HG03442 (cell line): ENCODE measurements at regions not wholly inside any gene's neighbourhood (a gene's known extent, or its start where the extent isn't known, plus 50 kb on each side); places are given as distances from the start of the nearest gene placed in this dataset.
"Not testable (repeated sequence)": the region's sequence is repeated elsewhere in the genome, so short reads cannot be mapped to it uniquely, and the experiment has no call there.

ENCODE experiments used
- ATAC-seq: cut with Tn5 transposase; IDR thresholded peaks from one replicate; pipeline ENCODE4 v1.9.1; 2021; ENCODE audit warnings: mild to moderate bottlenecking, moderate library complexity; ENCODE audit not compliant: unreplicated experiment

DNA sequence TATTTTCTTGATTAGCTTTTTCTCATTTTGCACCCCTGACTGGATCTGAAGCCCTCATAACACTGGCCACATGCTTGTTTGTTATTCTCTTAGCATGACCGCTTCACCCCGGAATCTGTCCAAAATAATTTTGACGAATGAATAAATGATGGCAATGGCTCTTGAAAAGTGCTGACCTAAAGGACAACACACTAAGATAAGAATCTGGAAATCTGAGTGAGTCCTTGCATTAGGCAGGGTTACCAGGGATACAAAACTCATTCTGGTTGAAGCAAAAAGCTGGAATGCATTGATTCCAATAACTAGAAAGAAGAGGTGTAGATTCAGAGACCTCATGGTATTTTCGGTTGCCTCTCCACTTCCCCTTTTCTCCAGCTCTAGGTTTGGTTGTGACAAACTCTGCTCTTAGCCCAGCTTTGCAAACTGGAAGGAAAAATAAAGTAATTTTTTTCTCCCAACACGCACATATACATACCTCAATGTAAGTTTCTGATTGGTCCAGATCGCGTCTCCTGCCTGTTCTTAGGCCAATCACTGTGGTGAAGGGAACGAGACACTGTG is 157.4 kb downstream of the SKIDA1 start:
- ATAC-seq: peak; percentile 44

DNA sequence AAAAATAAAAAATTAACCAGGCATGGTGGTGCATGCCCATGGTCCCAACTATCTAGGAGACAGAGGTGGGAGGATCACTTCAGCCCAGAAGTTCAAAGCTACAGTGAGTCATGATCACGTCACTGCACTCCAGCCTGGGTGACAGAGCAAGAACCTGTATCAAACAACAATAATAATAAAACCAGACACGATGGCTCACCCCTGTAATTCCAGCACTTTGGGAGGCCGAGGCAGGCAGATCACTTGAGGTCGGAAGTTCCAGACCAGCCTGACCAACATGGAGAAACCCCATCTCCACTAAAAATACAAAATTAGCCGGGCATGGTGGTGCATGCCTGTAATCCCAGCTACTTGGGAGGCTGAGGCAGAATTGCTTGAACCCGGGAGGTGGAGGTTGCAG is 159.4 kb downstream of the SKIDA1 start:
- ATAC-seq: not testable (repeated sequence)

DNA sequence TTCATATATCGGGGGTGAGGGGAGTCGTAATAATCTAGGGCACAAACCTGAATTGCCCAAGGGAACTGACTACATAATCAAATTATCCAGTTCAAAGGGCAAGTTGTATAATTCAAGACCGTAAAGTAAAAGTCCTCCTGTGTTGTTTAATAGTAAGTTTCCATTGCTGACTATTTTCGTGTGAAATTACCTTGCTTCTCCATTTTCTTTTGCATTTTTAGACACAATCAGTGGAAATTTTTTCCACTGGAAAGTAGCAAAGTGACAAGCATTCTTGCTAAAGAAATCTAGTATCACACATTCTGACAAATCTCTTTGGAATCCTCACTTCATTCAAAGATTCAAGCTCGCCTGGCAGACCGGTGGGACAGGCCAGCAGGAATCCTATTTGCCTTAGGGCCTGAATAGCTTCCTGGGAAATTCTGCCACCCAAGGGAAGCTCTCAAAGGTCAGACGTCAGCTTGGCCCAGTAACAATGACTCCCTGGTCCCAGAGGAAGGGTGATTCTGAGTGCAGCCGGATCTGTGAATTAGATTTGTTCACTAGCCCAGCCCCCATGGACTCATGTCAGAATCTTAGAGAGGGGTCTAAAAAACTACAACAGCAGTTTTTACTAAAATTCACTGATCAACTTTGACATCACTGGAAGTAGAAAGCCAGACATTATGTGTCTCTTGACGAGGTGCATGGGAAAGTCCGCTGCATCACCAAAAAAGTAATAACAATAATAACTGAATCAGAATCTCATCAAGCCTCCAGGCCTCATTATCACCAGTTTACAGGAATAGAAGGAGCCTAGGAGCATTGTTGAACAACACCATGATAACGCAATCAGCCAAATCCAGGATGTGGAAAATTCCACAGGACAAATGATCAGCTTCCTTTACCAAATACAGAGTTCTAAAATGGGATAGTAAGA is 161.0 kb downstream of the SKIDA1 start:
- no peak for ATAC-seq

DNA sequence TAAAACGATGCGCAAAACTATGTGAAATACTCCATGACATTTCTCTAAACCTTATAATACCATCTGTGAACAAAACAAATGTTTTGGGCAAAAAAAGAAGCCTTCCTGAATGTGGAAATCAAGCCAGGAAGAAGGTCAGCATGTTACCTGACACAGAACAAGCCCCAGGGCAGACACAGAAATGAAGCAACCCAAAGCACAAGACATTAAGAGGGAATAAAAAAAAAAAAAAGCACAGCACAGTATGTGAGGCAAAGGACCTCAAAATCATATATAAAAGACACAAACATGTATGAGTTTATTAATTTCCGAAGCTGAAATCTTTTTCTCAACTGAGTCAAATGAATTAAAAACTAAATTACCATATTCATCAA is 161.8 kb downstream of the SKIDA1 start:
- ATAC-seq: no peak

DNA sequence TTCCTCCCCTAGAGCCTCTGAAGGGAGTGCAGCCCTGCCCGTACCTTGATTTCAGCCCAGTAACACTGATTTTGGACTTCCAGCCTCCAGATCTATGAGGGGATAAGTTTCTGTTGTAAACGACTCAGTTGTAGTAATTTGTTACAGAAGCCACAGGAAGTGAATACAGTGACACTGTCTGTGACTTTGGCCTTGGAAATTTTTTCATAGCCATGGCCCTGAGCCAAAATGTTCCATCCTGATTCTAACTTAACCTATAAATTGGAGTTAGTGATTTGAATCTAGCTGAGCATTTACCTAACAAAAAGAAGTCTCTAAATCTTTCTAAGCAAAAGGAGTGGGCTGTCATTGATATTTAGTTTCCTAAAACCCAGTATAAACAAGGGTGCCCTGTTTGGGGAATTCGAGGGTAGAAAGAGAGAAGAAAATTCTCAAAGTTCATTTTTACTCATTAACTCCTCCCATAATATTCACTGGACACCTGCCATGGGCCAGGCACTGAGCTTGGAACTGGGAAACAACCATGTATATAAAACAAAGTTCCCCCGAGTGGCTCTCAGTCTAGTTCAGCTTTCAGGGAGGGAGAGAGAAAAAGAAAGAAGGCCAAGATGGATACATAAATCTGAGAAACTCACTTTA is 162.3 kb downstream of the SKIDA1 start:
- no peak for ATAC-seq

DNA sequence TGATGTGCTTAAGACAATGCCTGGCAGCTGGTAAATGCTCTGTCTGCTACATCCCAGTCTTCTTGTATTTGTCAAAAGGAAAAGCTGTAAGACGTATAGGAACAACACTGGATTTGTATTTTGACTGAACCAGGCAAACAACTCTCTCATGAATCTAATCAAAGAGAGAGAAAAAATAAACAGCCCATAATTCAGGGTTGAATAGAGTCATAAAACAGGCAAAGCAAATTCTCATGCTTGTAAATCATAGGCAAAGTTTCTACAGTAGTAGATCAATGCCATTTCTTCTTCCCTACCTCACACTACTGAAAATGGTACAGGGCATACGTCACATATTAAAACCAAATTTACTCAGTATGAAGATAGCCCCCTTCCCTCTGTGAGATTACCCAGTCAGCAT is 166.3 kb downstream of the SKIDA1 start:
- no peak for ATAC-seq

DNA sequence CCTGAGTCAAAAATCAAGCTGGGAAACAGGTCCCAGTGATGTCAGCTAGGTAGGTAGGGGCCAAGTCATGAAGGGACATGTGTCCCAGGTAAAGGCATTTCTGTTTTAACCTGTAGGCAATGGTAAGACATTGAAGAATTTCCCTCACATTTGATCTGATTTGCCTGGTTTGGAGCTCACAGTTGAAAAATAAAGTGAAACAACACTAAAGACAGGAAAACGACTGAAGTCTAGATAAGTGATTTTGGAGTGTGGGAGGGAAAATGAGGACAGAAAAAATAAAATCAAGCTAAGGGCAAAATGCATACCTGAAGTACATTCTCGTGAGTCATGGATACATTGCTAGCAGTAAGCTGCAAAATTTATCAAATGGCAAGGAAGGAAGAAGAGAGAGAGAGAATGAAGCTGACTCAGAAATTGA is 169.9 kb downstream of the SKIDA1 start:
- ATAC-seq: no peak

DNA sequence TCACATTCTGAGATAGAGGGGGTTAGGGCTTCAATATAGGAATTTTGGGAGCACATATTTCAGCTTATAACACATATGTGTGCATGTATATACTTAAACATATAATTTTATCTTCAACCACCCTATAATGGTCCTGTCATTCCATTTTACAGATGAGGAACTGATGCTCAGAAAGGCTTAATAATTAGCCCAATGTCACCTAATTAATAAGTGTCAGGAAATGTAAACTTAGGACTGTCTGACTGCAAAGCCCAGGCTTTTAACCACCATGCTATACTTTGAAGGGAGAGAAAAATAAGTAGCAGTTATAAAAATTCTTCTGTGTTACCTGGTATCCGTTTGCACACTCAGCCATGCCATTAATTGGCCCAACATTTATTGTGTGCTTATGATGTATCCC is 172.6 kb downstream of the SKIDA1 start:
- no peak for ATAC-seq

DNA sequence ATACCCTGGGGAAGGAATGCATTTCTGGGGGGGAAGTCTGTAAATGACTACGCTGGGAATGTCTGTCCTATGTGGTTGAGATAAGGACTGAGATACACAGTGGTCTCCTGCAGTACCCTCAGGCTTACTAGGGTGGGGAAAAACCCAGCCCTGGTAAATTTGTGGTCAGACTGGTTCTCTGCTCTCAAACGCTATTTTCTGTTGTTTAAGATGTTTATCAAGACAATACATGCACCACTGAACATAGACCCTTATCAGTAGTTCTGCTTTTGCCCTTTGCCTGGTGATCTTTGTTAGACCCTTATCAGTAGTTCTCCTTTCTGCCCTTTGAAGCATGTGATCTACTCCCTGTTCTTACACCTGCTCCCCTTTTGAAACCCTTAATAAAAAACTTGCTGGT is 173.9 kb downstream of the SKIDA1 start:
- not testable (repeated sequence) for ATAC-seq

DNA sequence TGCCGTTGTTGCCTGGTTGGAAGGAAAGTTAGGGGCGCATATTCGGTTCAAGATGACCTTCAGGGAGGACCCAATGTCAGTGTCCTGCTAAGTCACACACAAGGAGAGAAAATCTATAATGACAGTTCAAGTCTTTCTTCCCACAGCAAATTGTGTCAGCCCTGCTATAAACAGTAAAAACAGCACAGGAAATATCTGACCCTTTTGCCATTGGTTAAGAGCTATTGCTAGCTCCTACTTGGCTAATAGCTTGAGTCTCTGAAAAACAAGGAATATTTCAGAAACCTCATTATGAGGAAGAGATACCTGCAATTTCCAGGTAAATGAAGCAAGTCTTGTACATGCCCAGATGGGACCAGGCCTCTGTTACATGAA is 175.6 kb downstream of the SKIDA1 start:
- ATAC-seq: no peak

DNA sequence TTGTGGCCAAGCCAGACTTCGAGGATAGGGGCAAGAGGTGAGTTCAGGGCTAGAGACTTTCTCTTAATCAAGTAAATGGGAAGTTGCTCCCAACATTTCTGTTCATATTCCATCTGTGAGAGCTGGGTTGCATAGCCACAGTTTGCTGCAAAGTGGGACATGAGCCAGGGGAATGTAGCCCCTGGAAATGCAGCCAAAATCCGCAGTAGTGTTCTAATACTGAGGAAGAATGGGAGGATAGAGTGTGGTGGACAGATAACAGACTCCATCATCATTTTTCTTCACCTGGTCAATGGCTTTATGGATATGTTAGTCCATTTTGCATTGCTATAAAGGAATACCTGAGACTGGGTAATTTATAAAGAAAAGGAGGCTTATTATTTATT is 177.7 kb downstream of the SKIDA1 start:
- no peak for ATAC-seq

DNA sequence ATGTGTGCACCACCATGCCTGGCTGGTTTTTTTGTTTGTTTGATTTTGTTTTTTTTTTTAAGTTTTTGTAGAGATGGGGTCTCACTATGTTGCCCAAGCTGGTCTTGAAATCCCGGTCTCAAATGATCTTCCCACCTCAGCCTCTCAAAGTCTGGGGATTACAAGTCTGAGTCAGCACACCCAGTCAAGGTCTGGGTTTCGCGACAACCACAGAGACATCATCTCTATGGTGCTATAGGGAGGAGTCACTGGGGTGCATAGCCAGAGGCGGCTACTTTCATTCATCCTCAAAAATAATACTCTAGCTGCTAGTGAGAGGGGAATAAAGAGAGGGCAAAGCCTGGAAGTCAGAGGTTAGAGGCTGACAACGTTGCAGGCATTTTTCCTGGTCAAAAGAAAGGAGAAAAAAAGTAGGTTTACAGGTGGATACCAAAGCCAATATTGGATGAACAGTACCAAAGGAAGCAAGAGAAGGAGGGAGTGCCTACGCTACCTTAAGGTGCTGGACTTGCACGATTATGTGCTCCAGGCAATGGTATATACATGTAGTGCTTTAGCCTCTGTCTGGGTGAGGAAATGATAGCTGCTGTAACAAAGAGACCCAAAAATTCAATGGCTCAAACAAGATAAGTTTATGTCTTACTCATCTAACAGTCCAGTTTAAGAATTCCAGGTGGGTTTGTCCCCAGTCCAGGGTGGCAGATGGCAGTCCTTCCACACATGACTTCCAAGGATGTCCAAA is 178.3 kb downstream of the SKIDA1 start:
- ATAC-seq: no peak

DNA sequence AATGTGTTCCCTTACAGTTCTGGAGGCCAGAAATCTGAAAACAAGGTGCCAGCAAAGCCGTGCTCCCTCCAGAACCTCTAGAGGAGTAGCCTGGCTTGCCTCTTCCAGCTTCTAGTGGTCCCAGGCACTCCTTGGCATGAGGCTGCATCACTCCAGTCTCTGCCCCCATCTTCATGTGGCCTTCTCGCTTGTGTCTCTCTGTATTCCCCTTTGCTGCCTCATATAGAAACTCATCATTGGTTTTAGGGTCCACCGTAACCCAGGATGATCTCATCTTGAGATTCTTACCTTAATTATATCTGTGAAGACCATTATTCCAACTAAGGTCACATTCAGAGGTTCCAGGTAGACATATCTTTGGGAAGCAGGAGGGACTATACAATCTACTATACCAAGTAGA is 182.4 kb downstream of the SKIDA1 start:
- no peak for ATAC-seq

DNA sequence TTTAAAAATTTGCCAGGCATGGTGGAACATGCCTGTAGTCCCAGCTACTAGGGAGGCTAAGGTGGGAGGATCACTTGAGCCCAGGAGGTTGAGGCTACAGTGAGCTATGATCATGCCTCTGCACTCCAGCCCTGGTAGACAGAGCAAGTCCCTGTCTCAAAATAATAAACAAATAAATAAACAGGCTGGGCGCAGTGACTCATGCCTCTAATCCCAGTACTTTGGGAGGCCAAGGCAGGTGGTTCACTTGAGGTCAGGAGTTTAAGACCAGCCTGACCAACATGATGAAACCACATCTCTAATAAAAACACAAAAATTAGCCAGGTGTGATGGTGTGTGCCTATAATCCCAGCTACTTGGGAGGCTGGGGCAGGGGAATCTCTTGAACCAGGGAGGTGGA is 183.0 kb downstream of the SKIDA1 start:
- ATAC-seq: not testable (repeated sequence)

DNA sequence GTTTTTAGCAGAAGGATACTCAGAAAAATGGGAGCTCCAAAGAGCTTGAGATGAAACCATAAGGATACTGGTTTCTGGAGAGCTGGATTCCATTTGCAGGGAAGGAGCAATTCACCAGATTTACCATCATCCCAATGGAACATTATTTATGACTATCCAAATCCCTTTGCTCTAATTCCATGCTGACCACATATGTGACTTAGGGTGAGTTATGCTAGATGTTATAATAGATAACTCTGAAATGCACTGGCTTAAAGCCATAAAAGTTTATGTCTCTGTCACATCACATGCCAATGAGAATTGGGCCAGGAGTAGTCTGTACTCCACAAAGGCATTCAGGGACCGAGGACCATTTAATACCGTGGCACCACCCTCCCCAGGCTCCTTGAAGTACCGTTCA is 185.2 kb downstream of the SKIDA1 start:
- no peak for ATAC-seq

DNA sequence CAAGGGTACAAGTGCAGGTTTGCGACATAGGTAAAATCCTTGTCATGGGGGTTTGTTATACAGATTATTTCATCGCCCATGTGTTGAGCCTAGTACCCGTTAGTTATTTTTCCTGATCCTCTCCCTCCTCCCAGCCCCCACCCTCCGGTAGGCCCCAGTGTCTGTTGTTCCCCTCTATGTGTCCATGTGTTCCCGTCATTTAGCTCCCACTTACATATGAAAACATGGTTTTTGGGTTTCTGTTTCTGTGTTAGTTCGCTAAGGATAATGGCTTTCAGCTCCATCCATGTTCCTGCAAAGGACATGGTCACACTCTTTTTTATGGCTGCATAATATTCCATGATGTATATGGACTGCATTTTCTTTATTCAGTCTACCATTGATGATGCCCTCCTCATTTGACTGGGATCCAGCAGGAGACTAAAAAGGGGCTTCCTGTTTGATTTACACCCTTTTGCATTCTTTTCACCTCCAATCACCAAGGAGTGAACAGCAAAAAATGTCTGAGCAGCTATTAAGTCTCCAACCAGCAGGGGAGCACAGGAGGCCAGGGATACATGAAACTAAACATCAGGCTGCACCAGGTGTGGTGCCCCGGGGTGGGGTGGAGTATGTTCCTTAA is 188.2 kb downstream of the SKIDA1 start:
- ATAC-seq: no peak

DNA sequence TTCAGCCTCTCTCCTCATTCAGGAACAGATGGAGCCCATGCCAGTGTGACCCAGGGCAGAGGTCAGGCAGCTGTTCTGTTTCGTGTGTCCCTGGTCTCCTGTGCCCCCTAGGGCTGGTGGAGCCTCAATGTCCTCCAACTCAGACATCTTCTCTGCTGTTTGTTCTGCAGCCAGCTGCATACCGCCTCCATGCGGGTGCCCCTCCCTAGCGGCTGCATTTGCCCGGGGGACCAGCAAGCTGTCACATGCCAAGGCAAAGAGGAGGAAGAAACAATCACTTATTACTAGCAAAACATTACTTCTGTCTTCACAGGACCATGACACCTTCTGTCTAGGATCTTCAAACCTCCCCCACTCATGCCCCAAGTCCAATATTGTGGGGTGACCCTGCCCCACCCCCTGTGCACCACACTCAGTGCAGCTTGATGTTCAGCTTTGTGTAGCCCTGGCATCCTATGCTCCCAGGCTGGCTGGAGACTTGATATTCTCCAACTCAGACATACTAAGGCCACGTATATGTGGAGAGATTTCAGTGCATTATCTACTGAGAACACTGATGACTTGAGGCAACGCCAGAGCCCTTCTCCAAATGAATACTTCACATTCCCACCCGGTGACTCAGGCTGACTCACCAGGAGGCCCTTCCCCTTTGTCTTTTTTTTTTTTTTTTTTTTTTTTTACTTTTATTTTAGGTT is 188.9 kb downstream of the SKIDA1 start:
- no peak for ATAC-seq

DNA sequence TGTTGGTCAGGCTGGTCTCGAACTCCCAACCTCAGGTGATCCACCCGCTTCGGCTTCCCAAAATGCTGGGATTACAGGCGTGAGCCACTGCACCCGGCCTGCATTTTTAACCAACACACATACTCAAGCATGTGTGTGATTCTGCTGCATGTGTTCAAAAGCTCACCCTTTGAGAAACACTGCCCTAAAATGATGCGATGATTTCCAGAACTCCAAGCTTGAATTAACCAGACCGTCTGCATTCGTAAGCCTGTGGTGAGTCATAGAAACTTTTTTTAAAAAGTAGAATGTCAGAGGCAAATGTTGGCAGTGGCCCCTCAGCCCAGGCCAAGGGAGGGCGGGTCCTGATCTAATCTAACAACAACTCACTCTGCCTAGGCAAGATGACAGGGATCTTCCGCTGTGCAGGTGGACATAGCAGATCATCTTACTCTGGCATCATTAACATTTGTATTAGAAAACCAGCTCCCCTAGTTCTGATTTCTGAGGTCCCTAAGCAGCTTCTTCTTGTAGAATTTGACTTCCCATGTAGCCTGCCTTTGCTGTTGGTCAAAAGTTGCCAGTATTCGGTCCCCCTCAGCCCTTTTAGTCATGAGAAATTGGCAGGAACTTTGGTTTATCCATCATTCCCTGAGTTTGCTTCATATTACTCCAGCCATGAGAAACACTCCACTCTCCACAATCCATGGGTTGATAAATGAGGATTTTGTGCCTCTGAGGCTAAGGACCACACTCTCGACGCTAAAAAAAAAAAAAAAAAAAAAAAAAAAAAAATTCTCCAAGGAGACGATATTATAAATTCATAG is 190.4 kb downstream of the SKIDA1 start:
- ATAC-seq: no peak

DNA sequence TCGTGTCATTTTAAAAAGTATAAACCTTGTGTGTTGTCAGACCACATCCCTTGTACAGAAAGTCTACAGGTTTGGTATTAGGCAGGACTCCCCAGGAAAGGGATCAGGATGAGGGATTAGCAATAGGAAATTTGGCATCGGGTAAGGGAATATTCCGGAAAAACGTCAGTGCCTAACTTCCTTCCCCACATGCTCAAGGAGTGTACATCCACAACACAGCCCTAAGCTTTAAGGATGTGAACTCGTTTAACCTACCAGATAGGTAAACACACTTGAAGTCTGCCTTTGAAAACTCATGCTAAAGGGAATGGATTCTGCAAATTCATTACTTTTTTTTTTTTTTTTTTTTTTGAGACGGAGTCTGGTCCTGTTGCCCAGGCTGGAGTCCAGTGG is 194.9 kb downstream of the SKIDA1 start:
- ATAC-seq: no peak
